ENCODE measurements at regions not wholly inside any gene's neighbourhood (a gene's known extent, or its start where the extent isn't known, plus 50 kb on each side); places are given as distances from the start of the nearest gene placed in this dataset.

DNA sequence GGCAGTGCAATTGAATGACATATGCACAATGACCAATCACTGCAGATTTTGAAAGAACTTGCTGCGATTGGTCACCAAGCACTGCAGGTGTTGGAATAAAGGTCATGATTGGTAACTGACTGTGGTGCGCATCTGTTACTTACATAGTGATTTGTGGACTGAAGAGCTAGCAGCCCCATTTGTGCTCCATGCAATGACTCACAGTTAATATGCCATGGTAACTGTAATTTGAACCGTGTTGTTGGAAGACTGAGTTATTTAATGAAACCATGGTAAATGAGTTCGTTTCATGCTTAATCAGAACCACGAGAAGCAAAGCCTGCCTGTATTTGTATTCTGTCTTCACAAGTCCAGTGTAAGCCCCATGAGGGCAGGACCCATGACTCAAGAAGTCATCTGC is 220.5 kb downstream of the TJP1 start:
- no peaks in the 10 kb centered on the region for H3K27me3 ChIP-seq (replicated peaks in 1 of 4; ENCODE audit: control insufficient read depth in 3 of 4, extremely low read depth in 1 of 4, insufficient read depth in 3 of 4, low read length in 3 of 4)

More for the DNA sequence above, 220.5 kb downstream of the TJP1 start:
- no peak overlapping the region for H2BK20ac ChIP-seq (ENCODE audit: low read length)
- H3K36me3 ChIP-seq (ENCODE audit: control insufficient read depth in 2 of 4, insufficient read depth in 4 of 4, low read length in 3 of 4), result no peaks in the 10 kb centered on the region
- no peak overlapping the region for H4K8ac ChIP-seq (ENCODE audit: extremely low read depth, insufficient read depth, low read length)
- H3K27ac ChIP-seq (ENCODE audit: low read depth, low read length), result no peak overlapping the region
- 90% methylated on average over 5 of the region's 5 CpGs; no CpG with 5 or more reads in 1 of the 2 experiments for WGBS, 2 experiments (ENCODE audit: extremely low coverage in 1 of 2, insufficient coverage in 1 of 2, insufficient read length in 1 of 2, insufficient replicate concordance in 2 of 2, low coverage in 1 of 2, low lambda C conversion rate in 2 of 2, missing lambda C conversion rate in 1 of 2)
- no peak overlapping the region for H2AK5ac ChIP-seq (ENCODE audit: low read depth, low read length)
- no peak overlapping the region for H3K18ac ChIP-seq (ENCODE audit: extremely low read depth, low read length)
- H4K91ac ChIP-seq (replicated peaks; ENCODE audit: insufficient read length, low read length), result peak overlapping the region; percentile 30
- DNase-seq (ENCODE audit: low read depth in 1 of 2, low spot score in 2 of 2) (no peak), FAIRE-seq (no peak)
- no peak overlapping the region for H2BK120ac ChIP-seq (replicated peaks; ENCODE audit: low read depth, low read length)
- H3K23ac ChIP-seq (ENCODE audit: insufficient read length), result no peak overlapping the region
- TF ChIP-seq SIX5 (IDR thresholded peaks at IDR 0.05; ENCODE audit: low read depth, low read length) (no peak), SP1 (IDR thresholded peaks at IDR 0.05; ENCODE audit: low read depth, low read length) (no peak), HDAC2 (IDR thresholded peaks at IDR 0.05; ENCODE audit: borderline replicate concordance in 1 of 2, low read depth in 2 of 2, low read length in 2 of 2) (no peak), CHD2 (IDR thresholded peaks at IDR 0.05; ENCODE audit: low read length) (no peak), SAP30 (IDR thresholded peaks at IDR 0.05; ENCODE audit: insufficient read depth, insufficient replicate concordance, low read length) (no peak), CTBP2 (IDR thresholded peaks at IDR 0.05; ENCODE audit: borderline replicate concordance, insufficient read depth, insufficient read length, low read length) (no peak), NRF1 (IDR thresholded peaks at IDR 0.05; ENCODE audit: low read depth, low read length) (no peak), JUN (IDR thresholded peaks at IDR 0.05; ENCODE audit: low read depth, low read length) (no peak), NANOG (IDR thresholded peaks at IDR 0.05; ENCODE audit: insufficient read depth, low read depth, low read length, poor library complexity, severe bottlenecking) (no peak)
- TF ChIP-seq, protein P1, sequence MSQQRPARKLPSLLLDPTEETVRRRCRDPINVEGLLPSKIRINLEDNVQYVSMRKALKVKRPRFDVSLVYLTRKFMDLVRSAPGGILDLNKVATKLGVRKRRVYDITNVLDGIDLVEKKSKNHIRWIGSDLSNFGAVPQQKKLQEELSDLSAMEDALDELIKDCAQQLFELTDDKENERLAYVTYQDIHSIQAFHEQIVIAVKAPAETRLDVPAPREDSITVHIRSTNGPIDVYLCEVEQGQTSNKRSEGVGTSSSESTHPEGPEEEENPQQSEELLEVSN (IDR thresholded peaks at IDR 0.05), result no peak
- TF ChIP-seq, protein P2, sequence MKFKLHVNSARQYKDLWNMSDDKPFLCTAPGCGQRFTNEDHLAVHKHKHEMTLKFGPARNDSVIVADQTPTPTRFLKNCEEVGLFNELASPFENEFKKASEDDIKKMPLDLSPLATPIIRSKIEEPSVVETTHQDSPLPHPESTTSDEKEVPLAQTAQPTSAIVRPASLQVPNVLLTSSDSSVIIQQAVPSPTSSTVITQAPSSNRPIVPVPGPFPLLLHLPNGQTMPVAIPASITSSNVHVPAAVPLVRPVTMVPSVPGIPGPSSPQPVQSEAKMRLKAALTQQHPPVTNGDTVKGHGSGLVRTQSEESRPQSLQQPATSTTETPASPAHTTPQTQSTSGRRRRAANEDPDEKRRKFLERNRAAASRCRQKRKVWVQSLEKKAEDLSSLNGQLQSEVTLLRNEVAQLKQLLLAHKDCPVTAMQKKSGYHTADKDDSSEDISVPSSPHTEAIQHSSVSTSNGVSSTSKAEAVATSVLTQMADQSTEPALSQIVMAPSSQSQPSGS (IDR thresholded peaks at IDR 0.05; ENCODE audit: low read length), result no peak
- H3K9ac ChIP-seq (replicated peaks in 1 of 4; ENCODE audit: extremely low read depth in 1 of 4, low read depth in 3 of 4, low read length in 3 of 4), result no peak overlapping the region
- no peaks in the 10 kb centered on the region for H3K79me2 ChIP-seq (ENCODE audit: control insufficient read depth in 1 of 2, insufficient read depth in 2 of 2, low read length in 2 of 2)
- no peaks in the 10 kb centered on the region for H3K79me1 ChIP-seq (ENCODE audit: low read depth, low read length)
- H3K4me2 ChIP-seq (ENCODE audit: insufficient read depth in 1 of 2, low read depth in 2 of 2, low read length in 2 of 2), result no peak overlapping the region
- H3K4me3 ChIP-seq (ENCODE audit: extremely low read depth in 1 of 4, insufficient read depth in 2 of 4, low read depth in 3 of 4, low read length in 4 of 4), result no peak overlapping the region
- H3K23me2 ChIP-seq (ENCODE audit: low read depth, low read length), result no peaks in the 10 kb centered on the region
- no peak overlapping the region for H4K5ac ChIP-seq (ENCODE audit: insufficient read length, low read depth, low read length)
- H3K56ac ChIP-seq (replicated peaks; ENCODE audit: insufficient read length, low read depth, low read length), result no peak overlapping the region
- CTCF ChIA-PET (ENCODE audit: partially characterized antibody), result interaction anchor here (1.9 to 2.1 kb wide), 2 partner anchors 12 to 15 kb away, joined by 3 to 7 read pairs; no protein-coding TSS in a partner anchor
- no peak overlapping the region for H2BK5ac ChIP-seq (ENCODE audit: low read depth, low read length)
- H3K14ac ChIP-seq (ENCODE audit: insufficient read length), result no peak overlapping the region
- H2BK12ac ChIP-seq (ENCODE audit: low read depth, low read length), result no peak overlapping the region
- H3K4me1 ChIP-seq (replicated peaks in 1 of 4; ENCODE audit: control insufficient read depth in 3 of 4, insufficient read depth in 4 of 4, low read length in 3 of 4), result no peaks in the 10 kb centered on the region
- H4K20me1 ChIP-seq (replicated peaks in 1 of 2; ENCODE audit: control insufficient read depth in 1 of 2, insufficient read depth in 2 of 2, low read length in 2 of 2), result no peaks in the 10 kb centered on the region
- H3K9me3 ChIP-seq (ENCODE audit: insufficient read depth in 2 of 2, low read depth in 1 of 2, low read length in 1 of 2), result no peaks in the 10 kb centered on the region
- no peak overlapping the region for H3K4ac ChIP-seq (replicated peaks; ENCODE audit: insufficient read length, low read depth, low read length)
- no peak overlapping the region for H2BK15ac ChIP-seq (ENCODE audit: low read length)
- POLR2A ChIA-PET (ENCODE audit: partially characterized antibody), result no interaction called here
- no peak overlapping the region for H2AFZ ChIP-seq (ENCODE audit: low read length)

Measured in H1 (cell line).